ENCODE measurements at regions not wholly inside any gene's neighbourhood (a gene's known extent, or its start where the extent isn't known, plus 50 kb on each side); places are given as distances from the start of the nearest gene placed in this dataset.

GRCh38 chr11:15586741-15587473, 472.2 kb downstream of the INSC start:
- H3K9me3 ChIP-seq, result no peaks in the 10 kb centered on the region
- DNase-seq (no peak), ATAC-seq (no peak), FAIRE-seq (no peak)
- no peaks in the 10 kb centered on the region for H3K27me3 ChIP-seq
- intact Hi-C loops (cut with DNase I), result no loop called here
- no peaks in the 10 kb centered on the region for H3K36me3 ChIP-seq
- no peak overlapping the region for H3K4me3 ChIP-seq
- WGBS, 2 donors, result 90% methylated on average over 2 of the region's 2 CpGs
- H3K27ac ChIP-seq, result no peak overlapping the region
- TF ChIP-seq, protein P1, sequence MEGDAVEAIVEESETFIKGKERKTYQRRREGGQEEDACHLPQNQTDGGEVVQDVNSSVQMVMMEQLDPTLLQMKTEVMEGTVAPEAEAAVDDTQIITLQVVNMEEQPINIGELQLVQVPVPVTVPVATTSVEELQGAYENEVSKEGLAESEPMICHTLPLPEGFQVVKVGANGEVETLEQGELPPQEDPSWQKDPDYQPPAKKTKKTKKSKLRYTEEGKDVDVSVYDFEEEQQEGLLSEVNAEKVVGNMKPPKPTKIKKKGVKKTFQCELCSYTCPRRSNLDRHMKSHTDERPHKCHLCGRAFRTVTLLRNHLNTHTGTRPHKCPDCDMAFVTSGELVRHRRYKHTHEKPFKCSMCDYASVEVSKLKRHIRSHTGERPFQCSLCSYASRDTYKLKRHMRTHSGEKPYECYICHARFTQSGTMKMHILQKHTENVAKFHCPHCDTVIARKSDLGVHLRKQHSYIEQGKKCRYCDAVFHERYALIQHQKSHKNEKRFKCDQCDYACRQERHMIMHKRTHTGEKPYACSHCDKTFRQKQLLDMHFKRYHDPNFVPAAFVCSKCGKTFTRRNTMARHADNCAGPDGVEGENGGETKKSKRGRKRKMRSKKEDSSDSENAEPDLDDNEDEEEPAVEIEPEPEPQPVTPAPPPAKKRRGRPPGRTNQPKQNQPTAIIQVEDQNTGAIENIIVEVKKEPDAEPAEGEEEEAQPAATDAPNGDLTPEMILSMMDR (IDR thresholded peaks at IDR 0.05), result no peak
- H3K4me1 ChIP-seq, result no peaks in the 10 kb centered on the region

DNA sequence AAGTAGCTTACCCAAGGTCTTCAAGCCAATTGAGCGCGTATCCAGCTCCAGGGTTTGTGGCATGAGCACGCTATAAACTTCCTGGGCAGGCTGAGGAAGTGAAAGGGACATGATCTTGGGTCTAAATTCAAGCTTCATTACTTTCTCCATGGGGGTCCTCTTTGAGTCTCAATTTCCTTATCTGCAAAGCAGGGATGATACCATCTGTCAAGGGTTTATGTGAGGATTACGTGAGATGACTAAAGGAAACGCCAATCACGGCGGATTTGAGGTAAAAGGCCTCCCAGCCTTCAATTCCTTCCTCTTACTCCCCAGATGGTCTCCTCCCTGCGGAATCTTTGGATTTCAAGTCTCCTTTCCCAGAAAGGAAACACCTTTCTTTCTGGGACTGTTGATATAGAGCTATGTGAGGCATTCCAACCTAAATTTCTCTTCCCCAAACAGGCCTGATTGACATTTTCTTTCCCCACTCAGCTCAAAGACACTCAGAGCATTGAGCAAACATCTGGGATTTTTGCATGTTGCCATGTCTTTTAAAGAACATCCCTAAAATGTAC, 474.4 kb downstream of the INSC start:
- intact Hi-C loops (cut with DNase I), result no loop called here
- DNase-seq, result no peak
- no peak for FAIRE-seq
- Histone ChIP-seq H3K27me3 (no peaks in the 10 kb centered on the region), H3K9me3 (no peaks in the 10 kb centered on the region), H3K27ac (no peak overlapping the region), H3K36me3 (no peaks in the 10 kb centered on the region), H3K4me1 (no peaks in the 10 kb centered on the region), H3K4me3 (no peak overlapping the region)
- 91 to 95% methylated on average over 8 of the region's 8 CpGs for WGBS, 2 donors
- ATAC-seq, result no peak
- TF ChIP-seq, protein P1 (IDR thresholded peaks at IDR 0.05), result no peak

- WGBS, 2 donors, result 78 to 81% methylated on average over 1 of the region's 1 CpG
- DNase-seq (no peak), FAIRE-seq (no peak), ATAC-seq (no peak)
- no peaks in the 10 kb centered on the region for H3K36me3 ChIP-seq
- no peak overlapping the region for H3K4me3 ChIP-seq
- H3K27me3 ChIP-seq, result no peaks in the 10 kb centered on the region
- no peak overlapping the region for H3K27ac ChIP-seq
- H3K9me3 ChIP-seq, result no peaks in the 10 kb centered on the region
- TF ChIP-seq, protein P1 (IDR thresholded peaks at IDR 0.05), result no peak
- no peaks in the 10 kb centered on the region for H3K4me1 ChIP-seq
- intact Hi-C loops (cut with DNase I), result no loop called here
These were observed 475.4 kb downstream of the INSC start for GRCh38 chr11:15590132-15590531.

DNA sequence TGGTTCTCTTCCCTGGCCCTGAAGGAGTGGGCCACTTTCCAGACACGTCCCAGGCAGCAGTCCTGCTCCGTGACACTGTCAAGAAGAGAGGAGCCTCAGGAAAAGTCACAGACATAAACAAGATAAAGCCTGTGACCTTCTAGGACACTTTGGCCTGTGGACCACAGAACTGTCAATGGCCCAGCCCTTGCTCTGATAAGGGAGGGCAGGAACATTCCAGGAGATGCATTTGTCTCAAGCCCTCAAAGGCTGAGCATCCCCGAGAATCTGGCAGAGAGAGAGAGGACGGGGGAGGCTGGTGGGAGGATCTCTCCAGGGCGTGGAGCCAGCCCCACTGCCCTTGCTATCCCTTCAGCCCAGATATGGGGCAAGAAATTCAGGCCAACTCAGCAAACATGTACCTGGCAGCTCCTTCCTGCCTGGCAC, 476.4 kb downstream of the INSC start:
- Histone ChIP-seq H3K27ac (no peak overlapping the region), H3K36me3 (no peaks in the 10 kb centered on the region), H3K4me1 (no peaks in the 10 kb centered on the region), H3K27me3 (no peaks in the 10 kb centered on the region), H3K4me3 (no peak overlapping the region), H3K9me3 (no peaks in the 10 kb centered on the region)
- TF ChIP-seq, protein P1 (IDR thresholded peaks at IDR 0.05), result no peak
- FAIRE-seq (no peak), ATAC-seq (no peak), DNase-seq (no peak)
- intact Hi-C loops (cut with DNase I), result no loop called here
- 61 to 70% methylated on average over 5 of the region's 5 CpGs for WGBS, 2 donors

DNA sequence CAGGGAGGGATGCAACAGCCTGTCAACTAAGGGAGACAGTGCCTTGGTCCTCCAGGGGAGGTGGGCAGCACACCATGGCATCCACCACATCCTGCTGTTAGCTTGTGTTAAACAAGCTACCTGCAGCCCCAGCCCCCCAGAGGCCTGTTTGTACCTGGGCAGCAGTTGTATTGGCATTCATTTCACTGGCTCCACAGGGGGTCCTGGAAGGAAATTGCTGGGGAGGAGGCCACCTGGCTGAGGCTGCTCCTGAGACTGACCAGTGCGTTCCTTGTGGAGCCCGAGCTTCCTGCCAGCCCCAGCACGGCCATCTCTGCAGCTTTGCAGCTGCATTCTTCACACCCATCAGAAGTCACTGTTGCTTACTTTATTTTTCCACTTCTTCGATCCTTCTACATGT, 479.9 kb downstream of the INSC start:
- intact Hi-C loops (cut with DNase I), result no loop called here
- no peak for ATAC-seq
- FAIRE-seq, result no peak

More for the DNA sequence above, 479.9 kb downstream of the INSC start:
- no peaks in the 10 kb centered on the region for H3K4me1 ChIP-seq
- H3K27ac ChIP-seq, result no peak overlapping the region
- TF ChIP-seq, protein P1 (IDR thresholded peaks at IDR 0.05), result no peak
- no peaks in the 10 kb centered on the region for H3K9me3 ChIP-seq
- H3K4me3 ChIP-seq, result no peak overlapping the region
- 85 to 88% methylated on average over 4 of the region's 4 CpGs for WGBS, 2 donors
- peak in 1 of 6 donors; percentile 47 for DNase-seq
- no peaks in the 10 kb centered on the region for H3K27me3 ChIP-seq
- H3K36me3 ChIP-seq, result no peaks in the 10 kb centered on the region
